HG02610 (cell line): ENCODE measurements at regions not wholly inside any gene's neighbourhood (a gene's known extent, or its start where the extent isn't known, plus 50 kb on each side); places are given as distances from the start of the nearest gene placed in this dataset.
A peak's percentile ranks its signal among the peaks of the same experiment; 100 is the strongest.
"Not testable (repeated sequence)": the region's sequence is repeated elsewhere in the genome, so short reads cannot be mapped to it uniquely, and the experiment has no call there.

ENCODE experiments used
- ATAC-seq: cut with Tn5 transposase; IDR thresholded peaks from one replicate; pipeline ENCODE4 v1.9.1; 2021; ENCODE audit warnings: mild to moderate bottlenecking, moderate library complexity; ENCODE audit not compliant: unreplicated experiment

GRCh38 chr2:185245806-185246205 is 492.8 kb upstream of the FSIP2 start:
- peak; percentile 67 for ATAC-seq

- ATAC-seq = no peak
These were observed 491.9 kb upstream of the FSIP2 start for GRCh38 chr2:185246717-185247116.

GRCh38 chr2:185255566-185255965 is 483.0 kb upstream of the FSIP2 start:
- peak; percentile 49 for ATAC-seq

GRCh38 chr2:185265747-185266146 is 472.9 kb upstream of the FSIP2 start:
- ATAC-seq = no peak

GRCh38 chr2:185268651-185269050 is 470.0 kb upstream of the FSIP2 start:
- ATAC-seq = no peak

GRCh38 chr2:185274718-185275484 is 463.7 kb upstream of the FSIP2 start:
- no peak for ATAC-seq

- ATAC-seq = not testable (repeated sequence)
These were observed 462.6 kb upstream of the FSIP2 start for GRCh38 chr2:185275979-185276378.

GRCh38 chr2:185278761-185279160 is 459.8 kb upstream of the FSIP2 start:
- ATAC-seq = no peak

GRCh38 chr2:185279999-185280398 is 458.6 kb upstream of the FSIP2 start:
- no peak for ATAC-seq

GRCh38 chr2:185284696-185285095 is 453.9 kb upstream of the FSIP2 start:
- ATAC-seq = no peak

- not testable (repeated sequence) for ATAC-seq
These were observed 448.6 kb upstream of the FSIP2 start for GRCh38 chr2:185290012-185290411.

GRCh38 chr2:185291035-185291647 is 447.5 kb upstream of the FSIP2 start:
- peak; percentile 97 for ATAC-seq

GRCh38 chr2:185299867-185300266 is 438.7 kb upstream of the FSIP2 start:
- ATAC-seq = no peak

- no peak for ATAC-seq
These were observed 432.5 kb upstream of the FSIP2 start for GRCh38 chr2:185306119-185306518.

- peak; percentile 94 for ATAC-seq
These were observed 422.2 kb upstream of the FSIP2 start for GRCh38 chr2:185316383-185316782.

- ATAC-seq = no peak
These were observed 420.3 kb upstream of the FSIP2 start for GRCh38 chr2:185318271-185318724.

- no peak for ATAC-seq
These were observed 402.7 kb upstream of the FSIP2 start for GRCh38 chr2:185335879-185336278.

GRCh38 chr2:185337033-185337432 is 401.6 kb upstream of the FSIP2 start:
- ATAC-seq = no peak

- no peak for ATAC-seq
These were observed 400.5 kb upstream of the FSIP2 start for GRCh38 chr2:185338104-185338503.

- ATAC-seq = no peak
These were observed 391.2 kb upstream of the FSIP2 start for GRCh38 chr2:185347445-185347844.

- ATAC-seq = no peak
These were observed 377.8 kb upstream of the FSIP2 start for GRCh38 chr2:185360776-185361175.

- ATAC-seq = no peak
These were observed 366.4 kb upstream of the FSIP2 start for GRCh38 chr2:185372188-185372587.
